OCI-LY3 (cell line): ENCODE measurements at regions not wholly inside any gene's neighbourhood (a gene's known extent, or its start where the extent isn't known, plus 50 kb on each side); places are given as distances from the start of the nearest gene placed in this dataset.
"Not testable (repeated sequence)": the region's sequence is repeated elsewhere in the genome, so short reads cannot be mapped to it uniquely, and the experiment has no call there.

Experiments
- CTCF ChIP-seq: fragments of 200-600, 300-600 bp; sonication (generic); IDR thresholded peaks from 2 replicates; pipeline ENCODE4 v1.5.1; 2014; ENCODE audit warnings: antibody characterized with exemption, low read length, low read depth
- EZH2phosphoT487 ChIP-seq: fragments of 200-600 bp; shearing (Covaris generic); IDR thresholded peaks from 2 replicates; pipeline ENCODE4 v1.6.1; 2018; ENCODE audit warnings: antibody characterized with exemption, mixed run types, low read depth

DNA sequence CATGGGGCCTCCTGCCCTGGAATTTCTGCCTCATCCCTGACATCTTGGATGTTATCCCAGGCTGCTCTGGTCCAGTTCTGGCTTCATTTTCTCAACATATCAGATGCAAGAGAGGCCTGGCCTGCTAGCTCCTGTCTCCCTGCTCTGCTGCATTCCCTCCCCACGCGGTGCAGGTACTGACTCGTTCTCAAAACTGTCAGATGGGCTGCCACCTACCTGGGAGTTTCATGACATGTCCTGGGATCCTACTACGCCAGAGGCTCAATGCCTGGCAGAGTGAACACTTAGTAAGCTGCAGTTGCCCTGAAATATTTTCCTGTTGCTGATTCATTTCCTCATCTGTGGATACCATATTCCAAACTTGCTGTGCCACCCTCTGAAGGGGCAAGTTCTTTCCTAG lies 126.7 kb upstream of the PLGLB2 start:
- TF ChIP-seq CTCF, EZH2phosphoT487: not testable (repeated sequence)
